HS-5 (cell line): ENCODE measurements at regions not wholly inside any gene's neighbourhood (a gene's known extent, or its start where the extent isn't known, plus 50 kb on each side); places are given as distances from the start of the nearest gene placed in this dataset.

Experiments used
- DNase-seq: peaks from one replicate; pipeline ENCODE4 v3.0.0-alpha.2; 2012; ENCODE audit warnings: low read depth

- peak; percentile 29 for DNase-seq
Measured at GRCh38 chr10:107814865-107815487, 650.5 kb upstream of the SORCS1 start.

- DNase-seq = no peak
Measured at GRCh38 chr10:107813451-107814162, 649.1 kb upstream of the SORCS1 start.

GRCh38 chr10:107809889-107810288 is 645.4 kb upstream of the SORCS1 start:
- no peak for DNase-seq

GRCh38 chr10:107807836-107808235 is 643.3 kb upstream of the SORCS1 start:
- DNase-seq = no peak

- DNase-seq = no peak
Measured at GRCh38 chr10:107806026-107806425, 641.5 kb upstream of the SORCS1 start.

- no peak for DNase-seq
Measured at GRCh38 chr10:107803546-107803945, 639.0 kb upstream of the SORCS1 start.

GRCh38 chr10:107800061-107800460 is 635.6 kb upstream of the SORCS1 start:
- no peak for DNase-seq

- no peak for DNase-seq
Measured at GRCh38 chr10:107790271-107790670, 625.8 kb upstream of the SORCS1 start.

GRCh38 chr10:107771066-107771465 is 606.6 kb upstream of the SORCS1 start:
- DNase-seq = no peak

GRCh38 chr10:107767185-107767584 is 602.7 kb upstream of the SORCS1 start:
- no peak for DNase-seq

- DNase-seq = no peak
Measured at GRCh38 chr10:107754814-107755213, 590.3 kb upstream of the SORCS1 start.

- no peak for DNase-seq
Measured at GRCh38 chr10:107749235-107749634, 584.7 kb upstream of the SORCS1 start.

GRCh38 chr10:107747851-107748250 is 583.3 kb upstream of the SORCS1 start:
- no peak for DNase-seq

GRCh38 chr10:107741971-107742370 is 577.5 kb upstream of the SORCS1 start:
- DNase-seq = no peak

- peak; percentile 49 for DNase-seq
Measured at GRCh38 chr10:107740962-107741690, 576.6 kb upstream of the SORCS1 start.

GRCh38 chr10:107739951-107740350 is 575.4 kb upstream of the SORCS1 start:
- no peak for DNase-seq

GRCh38 chr10:107733328-107734130 is 569.0 kb upstream of the SORCS1 start:
- peak; percentile 60 for DNase-seq

GRCh38 chr10:107732045-107732444 is 567.5 kb upstream of the SORCS1 start:
- DNase-seq = no peak

- DNase-seq = no peak
Measured at GRCh38 chr10:107728807-107729206, 564.3 kb upstream of the SORCS1 start.

- peak; percentile 38 for DNase-seq
Measured at GRCh38 chr10:107727767-107728317, 563.3 kb upstream of the SORCS1 start.

- no peak for DNase-seq
Measured at GRCh38 chr10:107718864-107719263, 554.4 kb upstream of the SORCS1 start.

GRCh38 chr10:107717046-107717445 is 552.5 kb upstream of the SORCS1 start:
- DNase-seq = no peak
